Testis (tissue), 2 donors: ENCODE measurements at regions not wholly inside any gene's neighbourhood (a gene's known extent, or its start where the extent isn't known, plus 50 kb on each side); places are given as distances from the start of the nearest gene placed in this dataset.

Experiments used
- CTCF ChIP-seq, 3 experiments: fragments of 450-650 bp in 2 of 3; fragments of 200-600 bp in 1 of 3; sonication (generic) in 1 of 3; IDR thresholded peaks; one replicate each; pipeline ENCODE4 v1.5.1; 2016 to 2019; ENCODE audit warnings: antibody characterized with exemption in 3 of 3, mild to moderate bottlenecking in 2 of 3, moderate library complexity in 1 of 3
- POLR2A ChIP-seq: fragments of 450-650 bp; IDR thresholded peaks from one replicate; pipeline ENCODE4 v1.6.1; 2017; ENCODE audit warnings: antibody characterized with exemption, mild to moderate bottlenecking, moderate library complexity

- TF ChIP-seq CTCF (IDR thresholded peaks at IDR 0.05) (no peak), POLR2A (no peak)
Observed at GRCh38 chr14:40096968-40097367, 664.7 kb upstream of the FBXO33 start.
